ENCODE measurements at regions not wholly inside any gene's neighbourhood (a gene's known extent, or its start where the extent isn't known, plus 50 kb on each side); places are given as distances from the start of the nearest gene placed in this dataset.
A peak's percentile ranks its signal among the peaks of the same experiment; 100 is the strongest.

GRCh38 chr2:64338108-64338507 lies 115.9 kb upstream of the LGALSL start:
- no peak for DNase-seq (ENCODE audit: low spot score)
- Mint-ChIP-seq H3K36me3 (ENCODE audit: low read depth) (no peaks in the 10 kb centered on the region; the same call in 2 of the 3 replicates), H3K27me3 (ENCODE audit: insufficient read depth, low read depth, poor library complexity) (peaks cover 2% of the 10 kb centered on the region), H3K27ac (no peak overlapping the region), H3K9me3 (no peaks in the 10 kb centered on the region), H3K4me1 (peaks cover 11% of the 10 kb centered on the region; the same call in 2 of the 3 replicates), H3K4me3 (no peak overlapping the region)
- H3K4me2 ChIP-seq = no peak overlapping the region
- H4K20me1 ChIP-seq (replicated peaks; ENCODE audit: insufficient read depth) = no peaks in the 10 kb centered on the region
- H3K9me2 ChIP-seq (ENCODE audit: insufficient read depth) = 0 out of 2 replicates have a peak, but pooled peaks cover 7% of the 10 kb centered on the region
- H3K36me3 ChIP-seq (ENCODE audit: insufficient read depth) = no peaks in the 10 kb centered on the region
- no peaks in the 10 kb centered on the region for H3F3A ChIP-seq (replicated peaks; ENCODE audit: low read depth)
- H3K27me3 ChIP-seq (ENCODE audit: insufficient read depth) = no peaks in the 10 kb centered on the region
- H2AFZ ChIP-seq = no peak overlapping the region
- H3K4me1 ChIP-seq (ENCODE audit: insufficient read depth) = no peaks in the 10 kb centered on the region; the same call in 1 of the 2 replicates
- ATAC-seq = no peak
- no peaks in the 10 kb centered on the region for H3K79me2 ChIP-seq (replicated peaks; ENCODE audit: insufficient read depth)
- TF ChIP-seq ZNF331 (CRISPR knock-in tag; IDR thresholded peaks at IDR 0.05; ENCODE audit: low read depth) = no peak
- no peak for TF ChIP-seq CREB1 (CRISPR knock-in tag; IDR thresholded peaks at IDR 0.05; ENCODE audit: low read depth)
- H3K4me3 ChIP-seq = no peak overlapping the region
- no peak overlapping the region for H3K27ac ChIP-seq (ENCODE audit: low read depth)

- Histone ChIP-seq H3K4me1 (ENCODE audit: insufficient read depth) (no peaks in the 10 kb centered on the region; the same call in 1 of the 2 replicates), H3K9me2 (ENCODE audit: insufficient read depth) (0 out of 2 replicates have a peak, but pooled peaks cover 7% of the 10 kb centered on the region), H2AFZ (no peak overlapping the region), H3F3A (replicated peaks; ENCODE audit: low read depth) (no peaks in the 10 kb centered on the region), H3K4me3 (no peak overlapping the region), H4K20me1 (replicated peaks; ENCODE audit: insufficient read depth) (no peaks in the 10 kb centered on the region), H3K79me2 (replicated peaks; ENCODE audit: insufficient read depth) (no peaks in the 10 kb centered on the region), H3K27me3 (ENCODE audit: insufficient read depth) (no peaks in the 10 kb centered on the region), H3K27ac (ENCODE audit: low read depth) (no peak overlapping the region), H3K4me2 (no peak overlapping the region), H3K36me3 (ENCODE audit: insufficient read depth) (no peaks in the 10 kb centered on the region)
- H3K36me3 Mint-ChIP-seq (ENCODE audit: low read depth) = no peaks in the 10 kb centered on the region; the same call in 2 of the 3 replicates
- no peak for DNase-seq (ENCODE audit: low spot score)
- H3K9me3 Mint-ChIP-seq = no peaks in the 10 kb centered on the region
- peaks cover 11% of the 10 kb centered on the region; the same call in 2 of the 3 replicates for H3K4me1 Mint-ChIP-seq
- no peak overlapping the region for H3K27ac Mint-ChIP-seq
- no peak overlapping the region for H3K4me3 Mint-ChIP-seq
- no peaks in the 10 kb centered on the region for H3K27me3 Mint-ChIP-seq (ENCODE audit: insufficient read depth, low read depth, poor library complexity)
- ATAC-seq = peak; percentile 51
- no peak for TF ChIP-seq POLR2AphosphoS5 (IDR thresholded peaks at IDR 0.05; ENCODE audit: low read depth)
- no peak for TF ChIP-seq REST (IDR thresholded peaks at IDR 0.05; ENCODE audit: unreplicated experiment)
- no peak for TF ChIP-seq CTCF (conservative IDR thresholded peaks at IDR 0.05; ENCODE audit: low read depth in 2 of 2)
- no peak for TF ChIP-seq EZH2 (IDR thresholded peaks at IDR 0.05; ENCODE audit: low read depth, unreplicated experiment)
- TF ChIP-seq STAT1 (IDR thresholded peaks at IDR 0.05; ENCODE audit: unreplicated experiment) = no peak
- no peak for TF ChIP-seq CREB1 (CRISPR knock-in tag; IDR thresholded peaks at IDR 0.05; ENCODE audit: low read depth)
- TF ChIP-seq NANOG (IDR thresholded peaks at IDR 0.05; ENCODE audit: borderline replicate concordance) = no peak
- no peak for TF ChIP-seq ZNF462 (CRISPR knock-in tag; IDR thresholded peaks at IDR 0.05)
Observed at GRCh38 chr2:64338910-64339500, 115.0 kb upstream of the LGALSL start.

All from GM23338 (cell line).